GM12872 (cell line): ENCODE measurements at regions not wholly inside any gene's neighbourhood (a gene's known extent, or its start where the extent isn't known, plus 50 kb on each side); places are given as distances from the start of the nearest gene placed in this dataset.

Experiments
- TF ChIP-seq, protein P1 (sequence below): IDR thresholded peaks from 3 replicates; pipeline ENCODE4 v1.5.1; 2011; ENCODE audit warnings: low read depth, mild to moderate bottlenecking, low read length, moderate library complexity; ENCODE audit not compliant: insufficient read depth

GRCh38 chr18:22570492-22570891, 152.8 kb upstream of the CTAGE1 start:
- TF ChIP-seq, protein P1, sequence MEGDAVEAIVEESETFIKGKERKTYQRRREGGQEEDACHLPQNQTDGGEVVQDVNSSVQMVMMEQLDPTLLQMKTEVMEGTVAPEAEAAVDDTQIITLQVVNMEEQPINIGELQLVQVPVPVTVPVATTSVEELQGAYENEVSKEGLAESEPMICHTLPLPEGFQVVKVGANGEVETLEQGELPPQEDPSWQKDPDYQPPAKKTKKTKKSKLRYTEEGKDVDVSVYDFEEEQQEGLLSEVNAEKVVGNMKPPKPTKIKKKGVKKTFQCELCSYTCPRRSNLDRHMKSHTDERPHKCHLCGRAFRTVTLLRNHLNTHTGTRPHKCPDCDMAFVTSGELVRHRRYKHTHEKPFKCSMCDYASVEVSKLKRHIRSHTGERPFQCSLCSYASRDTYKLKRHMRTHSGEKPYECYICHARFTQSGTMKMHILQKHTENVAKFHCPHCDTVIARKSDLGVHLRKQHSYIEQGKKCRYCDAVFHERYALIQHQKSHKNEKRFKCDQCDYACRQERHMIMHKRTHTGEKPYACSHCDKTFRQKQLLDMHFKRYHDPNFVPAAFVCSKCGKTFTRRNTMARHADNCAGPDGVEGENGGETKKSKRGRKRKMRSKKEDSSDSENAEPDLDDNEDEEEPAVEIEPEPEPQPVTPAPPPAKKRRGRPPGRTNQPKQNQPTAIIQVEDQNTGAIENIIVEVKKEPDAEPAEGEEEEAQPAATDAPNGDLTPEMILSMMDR: no peak

- TF ChIP-seq, protein P1: no peak
These were observed 154.6 kb upstream of the CTAGE1 start for GRCh38 chr18:22572341-22572740.

DNA sequence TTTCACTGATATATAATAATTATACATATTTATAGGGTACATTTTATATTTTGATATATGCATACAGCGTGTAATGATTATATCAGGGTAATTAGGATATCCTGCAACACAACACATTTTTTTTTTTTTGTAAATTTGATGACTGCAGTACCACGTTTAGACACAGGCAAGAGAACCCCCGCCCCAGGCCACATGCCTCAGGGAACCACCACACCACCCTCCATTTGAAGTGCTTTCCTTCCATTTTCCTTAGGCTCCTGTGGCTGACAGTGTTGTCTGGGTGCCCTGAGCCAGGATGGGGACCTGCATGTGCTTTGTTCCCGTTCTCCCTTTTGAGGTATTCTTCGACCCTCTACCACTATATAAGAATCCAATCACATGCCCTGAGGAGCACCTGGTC, 161.6 kb upstream of the CTAGE1 start:
- TF ChIP-seq, protein P1: no peak

GRCh38 chr18:22585333-22585732, 167.6 kb upstream of the CTAGE1 start:
- TF ChIP-seq, protein P1: no peak

- TF ChIP-seq, protein P1: no peak
These were observed 168.1 kb upstream of the CTAGE1 start for GRCh38 chr18:22585821-22586220.

- TF ChIP-seq, protein P1: no peak
These were observed 173.5 kb upstream of the CTAGE1 start for GRCh38 chr18:22591222-22591621.

DNA sequence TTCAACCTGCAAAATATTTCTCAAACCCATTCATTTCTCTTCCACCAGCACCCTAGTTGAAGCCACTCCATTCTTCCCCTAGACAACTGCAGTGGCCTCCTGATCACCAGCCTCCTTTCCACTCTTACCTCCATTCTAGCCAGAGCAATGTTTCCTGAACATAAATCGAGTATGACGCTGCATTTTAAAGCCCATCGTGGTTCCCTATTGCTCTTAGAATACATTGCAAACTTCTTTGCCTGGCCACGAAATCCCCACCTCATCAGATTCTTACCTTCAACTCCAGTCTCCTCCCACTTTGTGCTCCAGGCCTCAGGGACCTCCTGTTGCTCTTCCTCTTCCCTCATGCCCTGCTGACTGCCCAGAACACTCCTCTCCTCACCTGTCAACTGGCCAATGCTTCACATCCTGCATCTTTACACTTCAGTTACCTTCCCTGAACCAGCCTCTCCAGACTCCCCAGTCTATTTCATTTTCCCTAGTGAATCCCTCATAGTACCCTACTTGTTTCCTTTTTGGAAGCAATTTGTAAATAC, 176.5 kb upstream of the CTAGE1 start:
- TF ChIP-seq, protein P1: no peak
